ENCODE measurements at regions not wholly inside any gene's neighbourhood (a gene's known extent, or its start where the extent isn't known, plus 50 kb on each side); places are given as distances from the start of the nearest gene placed in this dataset.
"Not testable (repeated sequence)": the region's sequence is repeated elsewhere in the genome, so short reads cannot be mapped to it uniquely, and the experiment has no call there.

DNA sequence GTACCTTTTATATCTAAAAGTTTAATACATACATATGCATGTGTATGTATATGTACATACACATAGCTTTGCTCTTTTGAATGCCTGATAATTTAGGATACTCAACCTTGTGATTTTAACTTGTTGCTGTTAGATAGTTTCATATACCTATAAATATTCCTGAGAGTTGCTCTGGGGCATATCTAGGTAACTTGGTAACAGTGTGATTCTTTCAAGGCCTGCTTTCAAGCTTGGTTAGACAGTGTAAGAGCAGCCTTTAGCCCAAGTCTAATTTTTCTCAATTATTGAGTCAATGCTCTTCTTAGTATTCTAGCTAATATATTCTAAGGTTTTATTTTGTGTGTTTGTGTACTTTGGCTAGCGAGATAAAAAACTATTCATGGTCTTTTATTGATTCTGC lies 762.1 kb upstream of the MIR17HG start:
- in situ Hi-C loops (cut with HindIII; ENCODE audit: low sequenced_read_pairs), result no loop called here
- DNase-seq (ENCODE audit: low spot score), result no peak

DNA sequence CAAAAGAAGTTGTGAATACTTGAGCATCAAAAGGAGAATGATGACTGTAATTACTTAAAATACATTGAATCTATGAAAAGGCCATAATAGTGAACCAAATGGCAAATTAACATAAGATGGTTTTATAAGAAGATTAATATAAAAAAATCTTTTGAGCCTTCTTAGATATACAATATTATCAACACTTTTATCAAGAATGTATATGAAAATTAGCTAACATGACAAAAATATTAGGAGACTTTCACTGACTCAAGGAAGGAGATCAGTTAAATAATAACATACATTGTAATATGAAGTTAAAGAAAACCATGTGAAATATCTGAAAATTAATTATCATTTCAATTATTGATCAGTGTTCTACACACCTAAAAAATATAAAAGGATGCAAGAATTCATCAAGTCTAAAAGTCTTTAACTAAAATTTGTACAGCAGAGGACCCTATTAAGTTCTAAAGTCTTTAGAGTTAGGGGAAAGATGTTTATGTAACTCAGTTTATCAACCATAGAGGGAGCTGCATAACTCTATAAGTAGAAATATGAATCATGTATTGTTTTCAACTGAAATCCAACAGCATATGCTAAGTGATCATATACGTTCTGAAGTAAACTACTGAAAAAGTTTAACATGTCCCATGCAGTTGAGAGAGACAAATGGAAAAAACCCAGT lies 756.1 kb upstream of the MIR17HG start:
- DNase-seq (ENCODE audit: low spot score), result no peak
- in situ Hi-C loops (cut with HindIII; ENCODE audit: low sequenced_read_pairs), result no loop called here

DNA sequence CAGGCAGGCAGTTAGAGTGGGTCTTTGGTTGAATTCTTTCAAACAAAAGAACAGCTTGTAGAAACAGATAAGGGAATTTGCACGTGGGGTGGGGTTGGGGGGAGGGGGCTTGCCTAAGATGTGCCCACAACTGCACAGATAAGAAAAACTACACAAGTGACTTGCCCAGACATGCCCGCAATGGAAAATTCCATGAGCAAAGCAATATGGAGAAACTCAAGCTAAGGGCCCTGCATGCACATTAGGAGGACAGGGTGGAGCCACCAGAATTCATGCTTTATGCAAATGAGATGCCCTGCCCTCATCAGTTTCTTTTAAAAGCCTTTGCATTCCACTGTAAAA lies 755.6 kb upstream of the MIR17HG start:
- in situ Hi-C loops (cut with HindIII; ENCODE audit: low sequenced_read_pairs), result no loop called here
- no peak for DNase-seq (ENCODE audit: low spot score)

DNA sequence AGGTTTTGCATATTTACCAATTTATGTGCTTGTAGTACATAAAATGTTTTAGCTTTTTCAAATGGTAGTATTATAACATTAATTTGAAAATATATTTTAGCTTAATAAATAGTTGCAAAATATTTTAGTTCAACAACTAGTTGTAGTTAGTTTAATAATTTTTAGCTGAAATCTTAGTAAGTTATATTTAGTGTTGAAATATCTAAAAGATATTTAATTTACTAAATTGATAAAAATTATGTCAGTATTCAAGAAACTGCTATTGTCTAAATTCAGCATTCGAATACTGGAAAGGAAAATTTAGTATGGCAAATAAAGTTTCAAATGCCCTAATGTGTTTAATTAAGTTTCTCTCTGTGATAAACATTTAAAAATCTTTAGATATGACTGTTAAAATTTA lies 754.5 kb upstream of the MIR17HG start:
- in situ Hi-C loops (cut with HindIII; ENCODE audit: low sequenced_read_pairs), result no loop called here
- no peak for DNase-seq (ENCODE audit: low spot score)

DNA sequence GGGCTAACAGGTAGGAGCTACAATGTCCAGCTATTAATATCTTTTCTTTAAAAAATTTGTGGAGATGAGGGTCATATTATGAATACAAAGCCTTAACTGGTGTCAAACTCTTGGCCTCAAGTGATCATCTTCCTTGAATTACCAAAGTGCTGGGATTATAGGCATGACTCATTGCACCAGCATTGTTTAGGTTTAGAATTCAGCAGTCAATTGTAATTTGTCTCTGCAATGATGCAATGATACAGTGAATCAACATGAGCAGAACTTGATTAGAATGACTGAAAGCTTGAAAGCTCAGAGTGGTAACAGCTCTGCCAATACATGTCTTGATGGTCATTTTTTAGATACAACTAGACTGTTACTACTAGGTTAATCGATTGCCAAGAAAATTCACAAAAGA lies 752.8 kb upstream of the MIR17HG start:
- in situ Hi-C loops (cut with HindIII; ENCODE audit: low sequenced_read_pairs), result no loop called here

DNA sequence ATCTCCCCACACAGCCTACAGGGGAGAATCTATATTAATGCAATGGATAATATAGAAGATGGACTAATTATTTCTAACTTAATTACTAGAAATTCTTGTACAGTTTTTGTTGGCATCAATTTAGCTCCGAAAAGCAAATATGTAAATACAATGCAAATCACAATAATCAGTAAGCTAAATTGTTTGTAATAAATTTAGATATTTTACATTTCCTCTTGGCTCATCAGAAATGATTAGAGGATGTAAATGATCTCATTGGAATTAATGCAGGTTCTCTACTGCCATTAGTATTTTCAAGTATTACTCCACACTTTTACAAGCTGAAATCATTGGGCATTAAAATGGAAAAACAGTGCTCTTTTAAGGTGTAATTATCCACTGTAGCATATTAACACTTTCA lies 741.8 kb upstream of the MIR17HG start:
- no peak for DNase-seq (ENCODE audit: low spot score)
- in situ Hi-C loops (cut with HindIII; ENCODE audit: low sequenced_read_pairs), result no loop called here

More for the DNA sequence above, 752.8 kb upstream of the MIR17HG start:
- DNase-seq (ENCODE audit: low spot score), result no peak

DNA sequence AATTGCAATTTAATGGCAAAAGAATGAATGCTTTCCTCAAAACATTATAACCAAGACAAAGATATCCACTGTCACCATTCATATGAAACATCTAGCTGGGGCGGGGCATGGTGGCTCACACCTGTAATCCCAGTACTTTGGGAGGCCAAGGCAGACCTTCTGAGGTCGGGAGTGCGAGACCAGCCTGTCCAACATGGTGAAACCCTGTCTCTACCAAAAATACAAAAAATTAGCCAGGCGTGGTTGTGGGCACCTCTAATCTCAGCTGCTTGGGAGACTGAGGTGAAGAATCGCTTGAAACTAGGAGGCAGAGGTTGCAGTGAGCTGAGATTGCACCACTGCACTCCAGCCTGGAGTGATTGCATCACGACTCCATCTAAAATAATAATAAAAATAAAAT lies 740.6 kb upstream of the MIR17HG start:
- DNase-seq (ENCODE audit: low spot score); in situ Hi-C loops (cut with HindIII; ENCODE audit: low sequenced_read_pairs): not testable (repeated sequence)

DNA sequence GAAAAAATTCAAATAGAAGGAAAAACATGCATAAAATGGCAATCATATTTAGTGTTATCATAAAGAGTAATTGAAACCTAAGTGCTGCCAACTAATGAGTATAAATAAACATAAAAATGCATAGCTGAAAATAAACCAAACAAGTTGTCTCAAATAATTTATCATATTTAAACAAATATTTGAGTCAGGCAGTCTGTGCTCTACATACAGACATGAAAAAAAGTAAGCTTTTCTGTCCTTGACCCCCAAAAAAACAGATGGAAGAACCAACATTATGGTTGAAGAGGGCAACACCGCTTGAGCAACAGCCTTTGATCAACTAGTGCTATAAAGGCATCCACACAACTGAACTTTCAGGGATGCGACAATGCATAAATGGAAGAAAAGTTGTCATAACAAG lies 735.1 kb upstream of the MIR17HG start:
- in situ Hi-C loops (cut with HindIII; ENCODE audit: low sequenced_read_pairs), result no loop called here
- DNase-seq (ENCODE audit: low spot score), result no peak

DNA sequence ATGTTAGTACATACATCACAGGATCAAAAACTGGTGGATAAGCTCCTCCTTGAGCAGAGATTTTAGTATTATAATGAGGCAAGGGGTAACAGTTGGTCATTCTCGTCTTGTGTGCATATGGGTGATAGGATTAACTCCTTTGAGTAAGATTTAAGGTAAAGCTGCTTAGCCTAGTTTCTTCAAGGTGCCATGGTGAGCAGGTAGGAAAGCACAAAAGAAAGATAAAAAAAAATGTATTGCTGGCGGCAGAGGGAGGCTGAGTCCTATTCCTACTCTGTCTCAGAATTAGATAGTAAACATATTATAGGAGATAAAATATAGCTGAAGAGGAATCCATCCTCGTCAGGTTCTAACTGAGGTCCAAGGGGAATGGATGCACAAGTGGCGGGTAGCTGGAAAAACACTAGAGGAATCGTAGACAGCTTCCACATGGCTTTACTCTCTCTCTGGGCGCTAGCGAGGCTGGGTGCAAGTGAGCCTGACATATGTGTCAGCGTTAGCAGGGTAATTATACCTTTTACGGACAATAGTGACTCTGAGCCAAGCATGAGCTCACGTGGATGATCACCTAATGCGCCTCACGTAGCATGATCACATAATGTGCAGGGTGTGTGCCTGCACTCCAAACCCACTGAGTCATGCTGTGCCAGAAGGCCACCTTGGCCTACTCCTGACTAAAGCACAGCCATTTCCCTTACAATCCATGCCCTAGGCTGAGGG lies 734.3 kb upstream of the MIR17HG start:
- no peak for DNase-seq (ENCODE audit: low spot score)
- in situ Hi-C loops (cut with HindIII; ENCODE audit: low sequenced_read_pairs), result no loop called here

DNA sequence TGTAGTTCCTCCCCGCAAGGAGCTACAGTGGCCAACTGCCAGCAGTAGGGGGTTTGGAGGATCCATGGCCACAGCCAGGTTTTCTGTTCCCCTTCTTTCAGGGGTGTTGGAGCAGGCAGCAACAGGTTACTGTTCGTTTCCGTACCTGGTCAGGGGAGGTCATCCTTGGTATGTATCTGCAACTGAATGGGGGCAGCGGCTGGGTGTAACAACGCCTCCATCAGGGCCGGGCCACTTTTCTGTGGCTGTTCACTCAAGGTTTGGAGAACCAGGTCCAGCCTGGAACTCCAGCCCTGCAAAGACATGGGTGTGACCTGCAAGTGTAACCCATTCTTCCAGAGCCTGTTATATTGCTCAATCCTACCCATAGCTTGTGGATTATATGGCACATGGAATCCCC lies 732.3 kb upstream of the MIR17HG start:
- no peak for DNase-seq (ENCODE audit: low spot score)
- in situ Hi-C loops (cut with HindIII; ENCODE audit: low sequenced_read_pairs), result no loop called here

DNA sequence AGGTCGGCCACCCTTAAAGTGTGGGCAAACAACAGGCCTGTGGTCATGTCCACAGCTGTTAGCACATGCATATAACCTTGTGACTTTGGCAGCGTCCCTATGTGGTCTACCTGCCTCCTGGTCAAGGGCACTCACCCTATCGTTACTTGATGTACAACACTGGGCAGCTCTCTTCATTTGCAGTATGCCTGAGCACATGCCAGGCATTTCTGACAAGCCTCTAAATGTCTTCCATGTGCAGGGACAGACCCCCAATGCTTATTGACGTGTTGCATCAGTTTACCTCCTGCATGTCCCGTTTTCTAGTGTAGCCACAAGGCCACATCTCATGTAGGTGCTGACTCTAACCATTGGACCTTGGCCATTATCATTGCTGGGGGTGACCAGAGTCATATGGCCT lies 731.7 kb upstream of the MIR17HG start:
- no peak for DNase-seq (ENCODE audit: low spot score)
- in situ Hi-C loops (cut with HindIII; ENCODE audit: low sequenced_read_pairs), result no loop called here

DNA sequence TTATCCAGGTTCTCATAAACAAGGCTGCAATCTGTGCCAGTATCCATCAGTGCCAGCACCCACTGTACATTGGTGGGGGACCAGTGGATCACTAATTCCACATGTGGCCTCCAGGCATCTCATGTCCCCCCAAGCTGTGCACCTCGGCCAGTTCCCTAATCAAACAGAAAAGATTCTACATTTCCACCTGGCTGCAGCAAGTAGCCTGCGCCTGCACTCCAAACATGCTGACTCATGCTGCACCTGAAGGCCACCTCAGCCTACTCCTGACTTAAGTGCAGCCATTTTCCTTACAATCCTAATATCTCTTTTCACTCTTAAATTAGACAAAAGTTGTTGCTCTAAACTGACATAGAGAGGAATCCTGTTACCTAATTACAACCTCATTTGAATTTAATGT lies 729.4 kb upstream of the MIR17HG start:
- in situ Hi-C loops (cut with HindIII; ENCODE audit: low sequenced_read_pairs), result no loop called here
- DNase-seq (ENCODE audit: low spot score), result no peak

DNA sequence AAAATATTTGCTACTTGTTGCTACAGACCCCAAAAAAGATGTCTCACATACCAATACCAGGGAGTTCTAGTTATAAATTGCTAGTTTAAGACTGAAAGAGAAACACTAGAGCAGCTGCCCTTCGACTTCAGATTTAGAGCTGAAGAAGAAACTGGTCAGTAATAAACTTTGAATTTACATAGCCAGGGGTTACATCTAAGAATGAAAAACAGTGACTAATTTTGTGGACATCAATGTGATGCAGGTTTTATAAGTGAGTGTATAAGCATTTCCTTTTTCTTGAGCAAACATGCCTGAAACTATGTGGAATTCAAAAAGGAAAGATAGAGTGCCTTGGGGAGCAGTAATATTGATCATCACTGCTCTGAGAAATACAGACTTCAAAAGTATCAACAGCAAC lies 724.9 kb upstream of the MIR17HG start:
- DNase-seq (ENCODE audit: low spot score), result no peak
- in situ Hi-C loops (cut with HindIII; ENCODE audit: low sequenced_read_pairs), result no loop called here

DNA sequence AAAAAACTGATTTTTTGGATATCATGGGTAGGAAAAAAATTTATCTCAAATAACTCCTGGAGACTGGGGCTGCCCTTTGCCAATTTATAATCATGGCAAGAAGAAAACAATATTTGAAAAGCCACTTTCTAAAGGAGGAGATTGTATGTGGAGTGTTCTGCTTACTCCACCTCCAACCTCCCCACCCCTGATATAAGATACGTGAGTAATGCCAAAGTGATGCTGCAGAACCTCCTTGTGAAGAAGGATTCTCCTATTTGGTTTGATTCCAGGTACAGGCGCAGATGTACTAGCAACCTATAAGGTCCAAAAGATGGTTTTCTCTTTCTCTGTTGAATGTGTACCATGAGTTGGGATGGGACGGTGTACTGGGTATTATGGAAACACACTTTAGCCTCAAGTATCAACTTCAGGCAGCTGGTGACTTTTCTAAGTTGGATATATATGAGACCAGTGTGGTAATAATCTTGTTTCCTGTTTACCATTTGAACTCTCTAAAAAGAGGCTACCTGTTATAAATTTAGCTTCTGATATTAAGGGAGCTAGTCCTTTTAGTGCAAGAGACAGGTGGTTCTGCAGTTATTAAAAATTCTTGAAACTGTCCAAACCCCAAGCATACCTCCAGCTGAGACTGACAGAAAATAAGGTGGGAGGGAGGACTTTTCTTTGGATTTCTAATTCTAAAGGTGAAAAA lies 724.0 kb upstream of the MIR17HG start:
- in situ Hi-C loops (cut with HindIII; ENCODE audit: low sequenced_read_pairs), result no loop called here
- no peak for DNase-seq (ENCODE audit: low spot score)

DNA sequence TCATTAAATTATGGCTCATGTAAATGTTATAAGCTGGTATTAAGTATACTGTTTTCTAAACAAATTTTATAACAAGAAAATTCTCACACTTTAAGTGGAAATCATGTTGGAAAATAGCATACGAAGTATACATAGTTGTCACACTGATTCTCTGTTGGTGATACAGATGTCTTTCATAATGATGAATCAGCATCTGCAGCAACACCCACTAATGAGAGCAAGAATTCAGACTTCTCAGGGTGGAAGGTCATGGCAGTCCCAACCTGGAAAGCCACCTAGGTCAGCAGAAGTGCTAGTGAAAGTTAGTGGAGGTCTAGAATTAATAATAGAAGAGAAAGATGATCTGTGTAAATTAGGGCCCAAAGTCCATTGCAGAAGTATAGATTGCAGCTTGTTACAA lies 719.7 kb upstream of the MIR17HG start:
- no peak for DNase-seq (ENCODE audit: low spot score)
- in situ Hi-C loops (cut with HindIII; ENCODE audit: low sequenced_read_pairs), result no loop called here

DNA sequence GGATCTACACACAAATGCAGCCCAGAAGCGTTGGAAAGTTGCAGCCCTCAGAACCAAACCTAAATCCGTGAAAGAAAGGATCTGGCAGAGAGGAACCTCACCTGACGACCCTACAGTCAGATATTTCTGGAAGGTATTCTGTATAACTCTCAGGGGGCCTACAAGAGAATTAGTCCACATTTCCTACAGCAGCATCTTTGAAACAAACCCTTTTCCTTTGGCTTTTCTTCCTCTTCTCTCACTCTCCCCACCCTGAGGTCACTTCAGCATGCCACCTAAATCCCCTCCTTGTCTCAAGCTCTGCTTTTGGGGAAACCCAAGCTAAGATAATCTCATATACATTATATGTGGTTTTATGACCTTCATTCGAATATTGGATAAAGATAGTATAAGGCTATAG lies 719.0 kb upstream of the MIR17HG start:
- in situ Hi-C loops (cut with HindIII; ENCODE audit: low sequenced_read_pairs), result no loop called here

DNA sequence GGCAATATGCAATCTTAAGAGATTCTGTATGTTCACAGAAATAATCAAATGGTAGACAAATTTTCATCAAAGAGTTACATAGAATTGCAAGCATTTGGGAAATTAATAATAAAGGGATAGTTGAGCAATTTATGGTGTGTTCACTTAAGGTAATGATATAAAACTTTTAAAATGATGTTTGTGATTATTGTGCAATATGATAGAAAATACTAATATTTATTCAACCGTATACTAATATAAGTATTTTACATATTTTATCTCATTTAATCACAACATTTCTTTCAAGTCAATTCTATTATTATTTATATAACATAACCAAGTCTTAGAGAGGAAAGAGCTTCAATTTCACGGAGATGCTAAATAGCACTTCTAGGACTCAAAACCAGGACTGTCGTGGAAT lies 716.8 kb upstream of the MIR17HG start:
- in situ Hi-C loops (cut with HindIII; ENCODE audit: low sequenced_read_pairs), result no loop called here

More for the DNA sequence above, 719.0 kb upstream of the MIR17HG start:
- DNase-seq (ENCODE audit: low spot score), result no peak

DNA sequence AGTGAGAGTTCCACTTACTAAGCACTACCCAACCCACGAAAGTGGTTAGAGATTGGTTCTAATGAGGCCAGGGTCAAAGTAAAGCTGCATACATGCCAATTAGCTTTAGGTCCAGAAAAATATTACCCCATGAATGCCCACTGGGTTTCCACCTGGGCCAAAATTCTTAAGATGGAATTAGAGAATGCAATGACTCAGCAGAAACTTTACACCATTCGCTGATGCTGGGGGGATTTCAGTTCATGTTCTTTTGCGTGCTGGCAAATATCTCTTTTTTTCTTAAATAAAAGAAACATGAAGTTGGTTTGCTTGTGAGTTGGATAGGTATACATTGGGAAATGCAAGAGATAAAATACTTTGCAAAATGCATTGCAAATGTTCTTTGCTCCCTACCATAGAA lies 715.3 kb upstream of the MIR17HG start:
- in situ Hi-C loops (cut with HindIII; ENCODE audit: low sequenced_read_pairs), result no loop called here
- DNase-seq (ENCODE audit: low spot score), result no peak

More for the DNA sequence above, 716.8 kb upstream of the MIR17HG start:
- DNase-seq (ENCODE audit: low spot score), result no peak

DNA sequence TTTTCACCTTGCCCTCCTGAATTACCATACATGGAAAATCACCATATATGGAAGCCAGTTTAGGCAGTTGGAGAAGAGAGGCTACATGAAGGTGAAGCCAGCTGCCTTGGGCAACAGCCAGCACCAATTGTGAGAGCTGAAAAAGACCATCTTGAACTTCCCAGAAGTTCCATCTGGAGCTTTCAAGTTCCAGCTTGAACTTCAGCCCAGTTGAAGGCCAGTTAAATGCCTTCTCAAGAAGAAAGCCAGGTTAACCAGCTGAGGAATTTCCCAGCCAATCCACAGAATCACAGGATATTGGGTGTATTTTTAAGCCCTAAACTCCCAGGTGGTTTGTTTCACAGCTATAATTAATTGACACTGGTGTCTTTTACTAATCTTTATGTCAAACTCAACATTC lies 713.6 kb upstream of the MIR17HG start:
- DNase-seq (ENCODE audit: low spot score), result no peak
- in situ Hi-C loops (cut with HindIII; ENCODE audit: low sequenced_read_pairs), result no loop called here

DNA sequence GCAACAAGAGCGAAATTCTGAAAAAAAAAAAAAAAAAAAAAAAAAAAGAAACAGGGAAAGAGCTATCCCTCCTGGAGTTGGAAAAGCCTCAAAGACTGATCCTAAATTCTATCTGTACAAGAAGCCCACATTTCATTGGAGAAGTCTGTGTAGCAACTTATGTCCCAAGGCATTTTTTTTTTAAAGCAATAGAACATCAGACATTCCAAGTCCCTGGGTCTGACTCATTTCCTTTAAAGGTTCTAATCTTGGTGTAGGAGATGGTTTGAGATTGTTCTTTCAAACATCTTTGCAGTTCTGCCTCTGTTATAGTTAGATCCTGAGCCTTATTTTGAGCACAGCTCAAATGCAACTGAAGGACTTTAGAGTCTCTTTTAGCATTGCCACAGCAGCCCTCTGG lies 706.5 kb upstream of the MIR17HG start:
- in situ Hi-C loops (cut with HindIII; ENCODE audit: low sequenced_read_pairs), result no loop called here
- DNase-seq (ENCODE audit: low spot score), result no peak

DNA sequence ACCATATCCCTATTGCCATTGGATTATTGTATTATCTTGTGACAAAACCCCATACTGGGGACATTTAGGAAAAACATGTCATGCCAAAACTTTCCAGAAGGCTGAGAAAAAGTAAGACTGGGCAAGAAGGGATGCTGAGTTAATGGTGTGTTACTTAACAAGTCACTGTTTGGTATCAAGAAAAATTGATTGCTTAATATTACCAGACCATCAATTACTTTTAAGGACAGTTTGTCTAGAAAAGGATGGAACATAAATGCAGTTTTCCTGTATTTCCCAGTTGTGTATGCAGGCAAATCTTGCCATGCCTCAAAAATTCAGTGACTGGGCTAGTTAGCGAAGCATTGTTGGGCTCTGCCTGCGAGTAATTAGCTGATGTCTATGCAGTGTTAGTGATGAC lies 705.6 kb upstream of the MIR17HG start:
- DNase-seq (ENCODE audit: low spot score), result no peak
- in situ Hi-C loops (cut with HindIII; ENCODE audit: low sequenced_read_pairs), result no loop called here
